Stimulated activated naive CD8-positive, alpha-beta T cell treated with anti-CD3 and anti-CD28 coated beads, Interleukin-15, Interleukin-2, amounts not matched to agents 100 U/mL and 50 U/mL, for 24 hours (primary cell): ENCODE measurements at regions not wholly inside any gene's neighbourhood (a gene's known extent, or its start where the extent isn't known, plus 50 kb on each side); places are given as distances from the start of the nearest gene placed in this dataset.
A peak's percentile ranks its signal among the peaks of the same experiment; 100 is the strongest.
"Not testable (repeated sequence)": the region's sequence is repeated elsewhere in the genome, so short reads cannot be mapped to it uniquely, and the experiment has no call there.

Experiments
- ATAC-seq: fragments of 150-1000 bp; cut with Tn5 transposase; one replicate; pipeline ENCODE4 v1.10.0; 2021
- DNase-seq: peaks from one replicate; pipeline ENCODE4 v3.0.0; 2021

DNA sequence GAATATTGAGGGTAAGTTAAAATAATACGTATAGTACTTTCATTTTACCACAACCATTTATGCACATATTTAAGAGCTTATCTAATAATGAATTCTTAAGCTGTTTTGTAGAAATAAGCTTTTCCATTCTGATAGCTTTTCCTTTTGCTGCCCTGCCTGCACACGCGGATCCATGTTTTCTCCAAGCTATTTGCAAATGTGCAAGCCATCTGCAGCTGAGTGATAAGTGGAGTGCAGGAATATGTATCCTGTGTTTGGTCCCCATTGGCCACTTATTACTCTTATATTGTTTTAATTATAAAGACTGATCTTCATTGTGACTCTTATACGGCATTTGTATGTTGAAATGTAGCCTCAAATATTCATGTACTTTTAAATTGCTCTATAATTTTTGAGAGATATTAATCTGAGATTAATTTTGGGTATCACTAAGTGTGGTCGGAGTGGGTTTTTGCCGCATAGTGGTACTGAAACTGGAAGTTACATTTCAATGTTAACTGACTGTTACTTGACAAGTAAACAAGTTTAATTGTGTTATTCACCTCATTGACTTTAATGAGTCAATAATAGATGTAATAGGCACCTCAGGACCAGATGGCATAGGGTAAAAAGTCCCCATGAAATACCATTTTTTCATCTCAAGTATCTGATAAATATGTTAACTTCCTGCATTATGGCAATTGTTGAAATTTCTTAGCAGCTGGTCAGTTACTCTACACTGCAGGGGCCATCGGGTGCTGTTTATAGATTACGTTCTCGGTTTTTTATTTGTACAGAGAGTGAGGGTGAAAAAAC lies 1567.4 kb downstream of the EFNB2 start:
- no peak for ATAC-seq
- DNase-seq: no peak

DNA sequence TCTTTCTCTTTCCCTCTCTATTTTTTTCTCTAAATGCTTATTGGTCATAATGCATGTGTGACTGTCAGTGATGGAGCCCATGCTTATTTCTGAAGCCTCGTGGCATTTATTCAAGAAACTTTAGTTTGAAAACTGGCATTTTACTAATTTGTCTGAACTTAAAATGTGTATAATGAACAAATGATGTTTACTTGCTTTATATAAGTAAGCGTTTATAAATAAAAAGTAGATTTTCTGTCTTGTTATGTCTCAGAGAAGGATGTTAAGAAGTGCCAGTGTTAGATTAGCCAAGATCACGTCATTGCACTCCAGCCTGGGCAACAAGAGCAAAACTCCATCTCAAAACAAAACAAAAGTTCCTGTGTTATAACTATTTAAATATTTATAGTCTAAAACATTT lies 1568.1 kb downstream of the EFNB2 start:
- ATAC-seq (no peak), DNase-seq (no peak)

DNA sequence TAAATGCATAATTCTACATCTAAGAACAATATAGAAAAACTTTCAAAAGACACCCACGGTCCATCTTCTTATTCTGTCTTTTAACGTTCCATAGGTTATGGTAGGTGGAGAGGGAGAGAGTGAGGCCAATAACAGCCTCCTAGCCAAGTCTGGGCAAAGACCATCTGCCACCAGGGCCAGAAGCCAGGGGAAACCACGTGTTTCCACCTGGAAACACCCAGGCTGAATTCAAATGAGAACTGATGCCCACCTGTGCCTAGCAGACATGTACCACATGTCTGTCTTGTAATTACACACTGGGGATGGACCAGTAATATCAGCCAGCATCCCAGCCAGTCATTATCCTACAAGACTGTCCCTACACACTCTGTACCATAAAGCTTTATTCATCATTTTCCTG lies 1573.1 kb downstream of the EFNB2 start:
- ATAC-seq (no peak), DNase-seq (no peak)

DNA sequence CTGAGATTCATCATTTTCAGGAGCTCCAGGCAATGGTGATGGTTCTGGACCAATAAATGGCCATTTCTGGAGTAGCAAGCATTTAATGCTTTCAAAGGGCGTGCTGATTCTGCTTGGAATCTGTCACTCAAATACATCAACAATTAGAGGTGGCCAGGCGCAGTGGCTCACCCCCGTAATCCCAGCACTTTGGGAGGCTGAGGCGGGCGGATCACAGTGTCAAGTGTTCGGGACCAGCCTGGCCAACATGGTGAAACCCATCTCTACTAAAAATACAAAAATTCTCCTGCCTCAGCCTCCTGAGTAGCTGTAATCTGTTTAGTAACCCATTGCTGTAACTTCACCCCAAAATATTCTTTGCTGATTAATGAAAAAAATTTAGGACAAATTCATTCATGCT lies 1574.2 kb downstream of the EFNB2 start:
- no peak for DNase-seq
- ATAC-seq: no peak

DNA sequence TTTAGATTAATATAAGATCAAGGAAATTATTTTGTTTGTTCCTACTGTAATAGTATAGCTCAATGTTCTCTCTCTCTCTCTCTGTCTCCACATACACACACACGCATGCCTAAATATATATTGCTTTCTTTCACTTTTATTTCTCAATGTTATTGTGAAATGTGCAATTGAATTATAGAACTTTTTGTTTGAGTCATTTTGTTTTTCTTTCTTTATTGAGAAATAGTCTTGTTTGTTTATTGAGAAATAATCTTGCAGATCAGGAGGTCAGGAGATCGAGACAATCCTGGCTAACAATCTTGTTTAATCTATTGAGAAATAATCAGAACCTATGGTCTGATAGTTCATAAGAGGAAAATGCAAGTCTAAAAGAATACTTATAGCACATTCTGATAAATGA lies 1581.3 kb downstream of the EFNB2 start:
- ATAC-seq (no peak), DNase-seq (no peak)

DNA sequence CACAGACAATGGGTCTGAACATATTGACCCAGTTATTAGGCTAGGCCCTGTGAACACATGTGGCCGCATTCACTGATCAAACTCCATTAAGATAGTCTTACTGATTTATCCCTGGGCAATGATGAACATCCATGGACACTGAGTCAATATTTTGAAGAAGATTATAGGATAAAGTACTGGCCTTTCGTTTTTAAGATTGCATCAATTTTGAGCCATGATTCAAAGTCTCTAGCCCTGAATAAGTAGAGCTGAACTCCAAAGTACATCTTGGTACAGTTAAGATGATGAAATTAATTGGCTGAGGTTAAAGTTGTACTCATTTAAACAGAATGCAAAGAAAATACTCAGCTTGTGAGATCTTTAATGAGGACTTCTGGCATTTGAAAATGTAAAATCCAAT lies 1581.9 kb downstream of the EFNB2 start:
- no peak for ATAC-seq
- DNase-seq: no peak

DNA sequence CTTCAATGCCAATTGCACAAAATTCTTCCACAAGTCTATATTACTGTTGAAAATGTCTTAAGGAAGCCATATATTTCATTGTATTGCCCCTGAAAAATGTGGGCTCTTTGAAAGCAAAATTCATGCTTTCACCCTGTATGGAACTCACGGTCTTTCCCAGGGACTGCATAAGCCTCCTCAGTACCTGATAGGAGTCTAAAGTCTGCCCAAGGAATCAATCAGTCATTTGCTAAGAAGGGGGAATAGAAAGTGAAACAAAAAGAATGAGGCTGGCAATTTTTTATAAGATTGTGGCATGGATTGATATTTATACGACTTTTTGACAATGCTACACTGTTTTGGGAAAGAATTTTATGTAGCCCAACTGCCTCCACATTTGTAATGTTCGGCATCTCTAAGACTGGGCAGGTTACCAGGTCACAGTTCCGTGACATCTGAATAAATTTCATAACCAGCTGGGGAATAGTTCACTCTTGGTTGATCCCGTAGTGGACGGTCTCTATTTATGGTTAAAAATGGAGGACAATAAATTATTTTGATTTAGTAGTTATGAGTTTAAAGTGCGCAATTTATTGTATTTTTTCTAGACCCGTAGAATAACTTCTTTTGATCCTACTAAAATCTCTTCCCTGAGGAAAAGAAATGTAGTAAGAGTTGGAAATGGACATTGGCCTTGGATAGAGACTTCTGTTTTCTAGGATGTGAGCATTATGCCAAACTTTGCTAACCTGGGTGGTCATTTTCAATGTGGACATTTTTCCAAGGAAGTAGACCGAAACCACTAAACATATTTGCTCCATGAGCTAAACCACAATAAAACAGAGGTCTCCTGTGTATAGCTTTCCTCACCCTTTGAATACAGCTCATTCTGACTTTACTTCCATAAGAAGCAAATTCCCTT lies 1585.4 kb downstream of the EFNB2 start:
- DNase-seq (no peak), ATAC-seq (no peak)

DNA sequence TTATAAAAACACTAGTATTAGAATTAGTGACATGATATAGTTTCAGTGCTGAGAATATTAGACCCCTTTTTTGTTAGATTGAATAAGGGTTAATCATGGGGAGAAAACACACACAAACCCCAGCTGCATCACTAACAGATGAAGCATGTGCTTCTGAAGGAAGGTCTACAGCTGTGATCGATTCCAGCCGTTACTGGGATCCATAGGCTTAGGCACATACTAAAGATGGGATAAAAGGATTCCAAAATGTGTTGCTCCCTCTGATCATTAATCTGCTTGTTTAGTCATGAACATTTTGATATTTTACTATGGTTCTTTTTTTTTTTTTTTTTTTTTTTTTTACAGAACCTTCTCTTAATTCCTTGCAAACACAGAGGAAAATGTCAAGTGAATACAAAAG lies 1591.3 kb downstream of the EFNB2 start:
- no peak for ATAC-seq
- DNase-seq: no peak

DNA sequence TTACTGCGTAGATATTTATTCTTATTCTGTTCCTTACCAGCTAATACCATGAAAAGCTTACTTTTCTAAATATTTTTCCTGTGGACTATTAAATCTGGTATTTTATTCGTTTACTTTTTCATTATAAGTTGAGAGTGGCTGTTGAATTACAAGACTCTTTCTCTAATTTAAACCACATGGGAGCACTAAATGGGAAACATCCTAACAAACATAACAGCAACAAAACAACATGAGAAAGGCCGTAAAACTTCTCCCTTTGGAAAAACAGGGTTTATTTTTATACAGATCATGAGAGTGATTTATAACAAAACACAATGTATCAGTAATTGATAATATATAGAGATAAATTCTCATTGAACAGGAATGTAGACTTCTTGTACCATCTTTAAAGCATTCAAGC lies 1592.1 kb downstream of the EFNB2 start:
- no peak for ATAC-seq

DNA sequence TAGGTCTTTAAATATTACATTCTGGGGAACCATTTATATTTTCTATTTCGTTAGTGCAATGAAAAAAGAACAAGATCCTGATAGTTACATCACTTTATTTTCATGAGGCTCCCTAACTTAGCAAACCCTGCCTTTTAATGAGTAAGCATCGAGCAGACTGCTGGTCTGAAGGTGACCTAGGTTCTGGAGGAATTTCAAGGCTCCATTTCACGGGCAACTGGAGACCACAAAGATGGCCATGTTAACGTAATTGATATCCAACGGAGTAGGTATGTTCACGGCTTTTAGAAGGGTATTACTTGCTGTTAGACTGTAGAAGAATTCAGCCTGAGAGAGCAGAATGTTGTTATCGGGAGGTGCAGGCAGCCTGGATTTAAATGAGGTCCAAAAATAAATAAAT lies 1597.6 kb downstream of the EFNB2 start:
- ATAC-seq (no peak), DNase-seq (no peak)

More for the DNA sequence above, 1592.1 kb downstream of the EFNB2 start:
- DNase-seq: no peak

DNA sequence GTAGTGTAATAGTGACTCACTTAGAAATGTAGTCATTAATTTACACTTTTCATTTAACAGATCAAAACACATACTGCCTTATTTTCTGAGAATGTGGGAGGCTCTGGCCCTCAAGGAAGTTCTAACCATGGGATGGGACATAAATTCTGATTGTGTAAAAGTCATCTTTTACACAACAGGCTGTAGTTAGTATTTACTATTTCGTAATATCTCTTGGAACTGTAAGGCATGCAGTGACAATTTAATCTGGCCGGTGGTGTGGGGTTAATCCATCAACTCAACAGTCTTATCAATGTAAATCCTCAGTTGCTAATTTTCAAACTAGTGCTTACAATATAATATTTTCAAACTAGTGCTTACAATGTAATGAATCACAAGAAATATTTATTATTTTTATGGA lies 1599.2 kb downstream of the EFNB2 start:
- ATAC-seq: no peak
- DNase-seq: no peak

DNA sequence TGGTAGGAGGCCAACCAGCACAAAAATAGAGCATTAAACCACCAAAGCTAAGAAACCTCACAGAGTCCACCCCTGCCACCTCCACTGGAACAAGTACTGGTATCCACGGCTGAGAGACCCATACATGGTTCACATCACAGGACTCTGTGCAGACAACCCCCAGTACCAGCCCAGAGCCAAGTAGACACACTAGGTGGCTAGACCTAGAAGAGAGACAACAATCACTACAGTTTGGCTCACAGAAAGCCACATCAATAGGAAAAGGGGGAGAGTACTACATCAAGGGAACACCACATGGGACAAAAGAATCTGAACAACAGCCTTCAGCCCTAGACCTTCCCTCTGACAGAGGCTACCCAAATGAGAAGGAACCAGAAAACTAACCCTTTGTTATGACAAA lies 1614.9 kb downstream of the EFNB2 start:
- DNase-seq, ATAC-seq: not testable (repeated sequence)

DNA sequence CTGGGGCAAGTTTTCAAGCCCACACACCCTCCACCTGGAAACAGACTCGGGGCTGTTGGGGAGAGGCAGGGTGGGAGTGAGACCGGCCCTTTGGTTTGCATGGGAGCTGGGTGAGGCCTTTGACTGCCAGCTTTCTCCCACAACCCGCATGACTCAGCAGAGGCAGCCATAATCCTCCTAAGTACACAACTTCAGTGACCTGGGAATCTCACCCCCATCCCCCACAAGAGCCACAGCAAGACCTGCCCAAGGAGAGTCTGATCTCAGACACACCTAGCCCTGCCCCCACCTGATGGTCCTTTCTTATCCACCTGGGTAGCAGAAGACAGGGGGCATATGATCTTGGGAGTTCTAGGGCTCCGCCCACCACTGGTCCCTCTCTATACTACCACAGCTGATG lies 1615.4 kb downstream of the EFNB2 start:
- DNase-seq: no peak
- ATAC-seq: no peak

DNA sequence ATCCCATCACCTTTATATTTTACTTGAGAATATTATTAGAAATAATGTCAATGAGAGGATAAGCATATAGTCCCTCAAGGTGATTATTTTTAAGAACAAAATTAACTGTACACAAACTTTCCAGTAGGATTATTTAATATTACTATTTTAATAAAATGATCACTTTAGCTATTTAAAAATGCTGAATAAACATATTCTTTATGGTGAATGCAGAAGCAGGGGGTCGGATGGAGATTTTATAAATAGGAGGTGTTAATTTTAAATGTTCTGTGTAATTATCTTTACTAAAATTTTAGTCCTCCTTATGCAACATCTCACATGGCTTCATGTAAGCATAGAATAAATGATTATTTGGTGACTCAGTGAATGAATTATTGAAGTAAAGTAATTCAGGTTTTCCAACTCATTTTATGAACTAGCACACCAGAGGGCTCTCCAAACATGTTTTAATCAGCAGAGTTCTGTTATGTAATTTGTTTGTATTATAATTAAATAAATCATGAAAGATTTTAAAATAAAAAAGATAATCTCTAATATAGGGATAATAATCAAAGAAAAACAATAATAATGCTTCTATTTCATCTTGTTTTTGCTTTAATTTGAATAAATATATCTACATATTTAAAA lies 1635.2 kb downstream of the EFNB2 start:
- DNase-seq (no peak), ATAC-seq (no peak)

DNA sequence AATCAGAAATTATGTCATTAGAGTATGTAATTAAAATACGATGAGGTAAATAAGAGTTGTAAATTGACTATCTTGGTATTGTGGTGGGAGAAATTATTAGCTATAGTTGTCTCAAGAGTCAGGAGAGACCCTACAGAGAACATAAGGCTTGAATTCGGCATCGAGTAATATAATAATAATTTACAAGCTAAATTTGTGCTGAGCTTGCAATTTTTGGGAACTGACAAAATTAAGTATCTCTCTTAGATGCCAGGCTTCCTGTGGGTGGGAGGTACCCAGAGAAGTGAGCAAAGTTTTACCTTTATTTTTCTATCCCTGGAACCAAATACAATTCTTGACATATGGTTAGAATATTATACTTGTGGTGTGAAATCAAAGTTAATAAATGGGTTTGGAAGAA lies 1637.0 kb downstream of the EFNB2 start:
- ATAC-seq (no peak), DNase-seq (no peak)

DNA sequence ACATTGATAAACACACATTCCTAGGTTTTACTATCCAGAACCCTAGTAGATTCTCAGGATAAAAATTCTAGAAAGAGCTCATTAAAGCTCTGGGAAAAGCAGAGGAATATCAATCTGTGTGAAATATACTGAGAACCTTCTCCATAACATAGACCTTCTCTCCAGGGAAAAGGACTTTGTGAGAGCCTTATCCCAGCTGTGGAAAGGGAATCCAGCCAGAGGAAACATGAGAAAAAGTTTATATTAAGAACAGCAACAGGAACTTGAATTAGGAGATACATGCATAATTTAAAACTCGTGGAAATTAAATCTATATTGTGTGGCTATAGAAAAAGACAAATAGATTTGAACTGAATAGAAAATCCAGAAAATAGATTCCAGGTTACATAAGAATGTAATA lies 1639.9 kb downstream of the EFNB2 start:
- ATAC-seq: no peak
- DNase-seq: no peak

DNA sequence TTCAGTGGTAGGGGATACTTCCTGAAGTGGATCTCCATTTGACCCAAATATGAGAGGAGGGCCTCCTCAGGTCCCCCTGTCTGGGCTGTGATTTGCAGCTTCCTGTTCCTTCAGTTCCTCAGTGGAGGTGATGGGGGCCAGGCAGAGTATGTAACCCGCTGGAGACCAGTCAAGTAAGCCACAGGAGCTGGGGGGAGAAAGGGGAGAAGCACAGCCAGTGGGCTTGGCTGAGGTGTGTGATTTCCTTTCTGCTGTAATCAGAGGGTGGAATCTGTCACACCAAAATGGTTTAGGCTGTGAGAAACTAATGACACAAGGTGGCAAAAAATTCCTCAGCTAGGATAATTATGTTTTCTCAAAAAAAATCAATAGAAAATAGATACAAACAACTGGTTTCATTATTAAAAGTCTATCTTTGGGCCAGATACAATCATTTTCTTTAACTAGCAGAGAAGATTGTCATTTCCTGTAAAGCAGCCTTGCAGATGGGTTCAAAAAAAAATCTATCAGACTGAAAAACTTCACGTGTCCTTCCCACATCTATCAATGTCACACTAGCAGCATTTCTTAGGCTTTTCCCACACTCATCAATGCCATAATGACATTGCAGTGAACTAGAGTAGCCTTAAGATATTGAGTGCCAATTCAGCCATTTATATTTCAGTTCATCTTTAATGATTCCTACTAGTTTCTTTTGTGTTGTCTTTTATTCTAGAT lies 1660.3 kb downstream of the EFNB2 start:
- no peak for ATAC-seq

DNA sequence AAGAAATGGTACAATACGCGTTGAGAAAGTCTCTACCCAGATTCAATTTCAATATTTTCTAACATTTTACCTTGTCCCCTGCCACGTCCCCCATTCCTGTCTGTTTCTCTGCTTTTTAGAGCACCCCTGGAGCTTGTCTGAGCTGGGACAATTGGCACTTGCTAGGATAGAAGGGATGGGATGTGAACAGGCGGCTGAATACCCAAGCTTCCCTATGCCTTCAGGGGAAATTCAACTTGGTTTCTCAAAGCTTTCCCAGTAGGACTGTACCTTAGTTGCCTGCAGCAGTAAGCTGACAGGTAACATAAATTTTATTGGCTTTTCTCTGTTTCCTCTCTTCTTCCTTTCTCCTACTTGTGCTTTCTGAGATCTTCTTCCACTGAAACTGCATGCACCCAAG lies 1663.3 kb downstream of the EFNB2 start:
- DNase-seq (no peak), ATAC-seq (no peak)

More for the DNA sequence above, 1660.3 kb downstream of the EFNB2 start:
- DNase-seq: peak; percentile 8

DNA sequence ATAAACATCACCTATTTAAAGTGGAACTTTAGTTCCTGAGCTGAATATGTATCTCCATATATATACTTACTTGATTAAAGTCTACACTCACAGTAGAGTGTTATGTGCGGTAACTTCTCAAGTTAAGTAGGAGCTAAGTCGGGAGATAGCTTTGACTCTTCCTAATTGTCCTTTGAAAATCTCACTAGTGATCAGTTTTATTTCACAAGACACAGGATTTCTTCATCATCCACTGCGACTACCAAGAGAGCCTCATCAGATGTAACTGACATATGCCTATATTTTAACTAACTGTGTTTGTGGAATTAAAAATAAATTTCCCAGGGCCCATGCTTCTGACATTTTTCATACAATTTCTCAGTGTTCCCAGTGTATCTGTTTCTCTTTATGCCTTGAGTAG lies 1664.0 kb downstream of the EFNB2 start:
- ATAC-seq: no peak
- no peak for DNase-seq

DNA sequence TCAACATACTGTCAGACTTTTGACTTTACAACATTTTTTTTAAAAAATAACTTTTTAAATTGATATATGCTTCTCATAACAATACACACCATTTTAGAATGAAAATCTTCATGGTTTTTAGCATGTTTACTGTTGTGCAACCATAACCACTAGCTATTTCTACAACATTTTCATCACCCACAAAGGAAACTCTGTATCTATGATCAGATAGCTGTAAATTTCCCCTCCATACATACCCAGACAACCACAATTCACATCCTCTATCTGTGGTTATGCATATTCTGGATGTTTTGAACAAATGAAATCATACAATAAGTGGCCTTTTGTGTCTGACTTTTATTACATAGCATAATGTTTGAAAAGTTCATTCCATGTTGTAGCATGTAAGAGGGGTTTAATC lies 1666.0 kb downstream of the EFNB2 start:
- ATAC-seq (peak; percentile 32), DNase-seq (no peak)

DNA sequence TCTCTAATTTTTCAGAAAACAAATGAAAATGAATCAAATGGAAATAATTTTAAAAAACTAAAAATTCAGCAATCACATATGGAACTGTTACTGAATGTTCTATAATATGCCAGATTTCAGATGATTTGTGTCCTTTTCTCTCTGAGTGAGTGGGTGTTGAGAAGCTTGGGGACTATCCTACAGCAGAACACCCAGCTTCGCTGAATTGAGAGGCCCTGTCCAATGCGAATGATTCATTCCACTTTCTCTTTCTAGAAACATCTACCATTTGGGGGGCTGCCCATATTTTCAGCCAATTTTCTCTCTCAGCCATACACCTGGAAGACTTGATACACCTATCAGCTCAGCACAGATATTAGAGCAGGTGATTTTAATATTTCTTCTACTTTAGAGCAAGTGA lies 1666.7 kb downstream of the EFNB2 start:
- ATAC-seq: no peak
- no peak for DNase-seq

DNA sequence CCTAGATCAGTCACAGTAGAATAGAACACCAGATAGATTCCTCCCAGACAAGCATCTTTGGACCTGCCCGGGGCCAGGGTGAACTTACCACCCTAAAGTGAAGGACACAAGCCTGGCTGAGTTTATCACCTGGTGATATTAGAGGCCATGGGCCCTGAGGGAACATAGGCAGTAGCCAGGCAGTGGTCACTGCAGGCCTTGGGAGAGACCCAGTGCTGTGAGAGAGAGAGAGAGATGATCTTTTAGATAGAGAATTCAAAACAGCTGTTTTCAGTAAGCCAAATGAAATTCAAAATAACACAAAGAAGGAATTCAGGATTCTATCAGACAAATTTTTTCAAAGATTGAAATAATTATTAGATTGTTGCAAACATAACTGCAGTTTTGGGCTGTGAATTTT lies 1679.9 kb downstream of the EFNB2 start:
- DNase-seq (no peak), ATAC-seq (no peak)
